ENCODE measurements at regions not wholly inside any gene's neighbourhood (a gene's known extent, or its start where the extent isn't known, plus 50 kb on each side); places are given as distances from the start of the nearest gene placed in this dataset.

- TF ChIP-seq, protein P1, sequence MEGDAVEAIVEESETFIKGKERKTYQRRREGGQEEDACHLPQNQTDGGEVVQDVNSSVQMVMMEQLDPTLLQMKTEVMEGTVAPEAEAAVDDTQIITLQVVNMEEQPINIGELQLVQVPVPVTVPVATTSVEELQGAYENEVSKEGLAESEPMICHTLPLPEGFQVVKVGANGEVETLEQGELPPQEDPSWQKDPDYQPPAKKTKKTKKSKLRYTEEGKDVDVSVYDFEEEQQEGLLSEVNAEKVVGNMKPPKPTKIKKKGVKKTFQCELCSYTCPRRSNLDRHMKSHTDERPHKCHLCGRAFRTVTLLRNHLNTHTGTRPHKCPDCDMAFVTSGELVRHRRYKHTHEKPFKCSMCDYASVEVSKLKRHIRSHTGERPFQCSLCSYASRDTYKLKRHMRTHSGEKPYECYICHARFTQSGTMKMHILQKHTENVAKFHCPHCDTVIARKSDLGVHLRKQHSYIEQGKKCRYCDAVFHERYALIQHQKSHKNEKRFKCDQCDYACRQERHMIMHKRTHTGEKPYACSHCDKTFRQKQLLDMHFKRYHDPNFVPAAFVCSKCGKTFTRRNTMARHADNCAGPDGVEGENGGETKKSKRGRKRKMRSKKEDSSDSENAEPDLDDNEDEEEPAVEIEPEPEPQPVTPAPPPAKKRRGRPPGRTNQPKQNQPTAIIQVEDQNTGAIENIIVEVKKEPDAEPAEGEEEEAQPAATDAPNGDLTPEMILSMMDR (IDR thresholded peaks at IDR 0.05) = no peak
- TF ChIP-seq POLR2AphosphoS5 (IDR thresholded peaks at IDR 0.05; ENCODE audit: insufficient read depth in 1 of 2, low read depth in 1 of 2) (no peak), POLR2A (IDR thresholded peaks at IDR 0.05) (no peak)
These were observed 222.2 kb upstream of the CPHXL start for GRCh38 chr16:75948441-75948840.
